GM18951 (cell line): ENCODE measurements at regions not wholly inside any gene's neighbourhood (a gene's known extent, or its start where the extent isn't known, plus 50 kb on each side); places are given as distances from the start of the nearest gene placed in this dataset.

Experiments used
- POLR2A ChIP-seq: IDR thresholded peaks from 4 replicates; pipeline ENCODE4 v1.6.1; 2011; ENCODE audit warnings: mild to moderate bottlenecking; ENCODE audit not compliant: insufficient read length, insufficient read depth; ENCODE audit errors: extremely low read depth
- in situ Hi-C: fragments of 300-500 bp; cut with MboI; formaldehyde crosslinking; loops from one replicate; pipeline ENCODE4 v1.12.0; 2022; ENCODE audit warnings: low sequenced_read_pairs, mixed read lengths, inconsistent platforms; ENCODE audit not compliant: unreplicated experiment

DNA sequence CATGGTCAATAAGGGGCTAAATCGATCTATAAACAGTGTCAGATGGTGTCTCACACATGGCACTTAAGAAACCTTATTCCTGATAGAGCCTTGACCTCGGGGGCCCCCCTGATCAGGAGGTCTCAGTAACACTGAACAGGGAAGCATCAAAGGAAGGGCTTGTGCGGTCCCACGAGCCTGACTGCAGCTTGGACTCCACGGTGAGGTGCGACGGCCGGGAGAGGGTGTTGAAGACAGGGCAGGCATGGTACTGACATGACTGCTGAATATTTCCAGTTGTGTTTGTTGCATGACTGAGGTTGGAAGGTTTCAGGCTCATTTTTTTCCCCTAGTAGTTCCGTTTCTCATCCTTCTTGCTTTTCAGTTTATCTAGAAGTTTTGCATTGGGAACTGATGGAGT lies 107.1 kb upstream of the JAG1 start:
- TF ChIP-seq POLR2A: no peak
- in situ Hi-C loops: no loop called here

GRCh38 chr20:10781526-10781925 lies 107.7 kb upstream of the JAG1 start:
- no peak for TF ChIP-seq POLR2A
- in situ Hi-C loops: no loop called here

- TF ChIP-seq POLR2A: no peak
- in situ Hi-C loops: no loop called here
Measured at GRCh38 chr20:10783707-10784553, 110.1 kb upstream of the JAG1 start.

DNA sequence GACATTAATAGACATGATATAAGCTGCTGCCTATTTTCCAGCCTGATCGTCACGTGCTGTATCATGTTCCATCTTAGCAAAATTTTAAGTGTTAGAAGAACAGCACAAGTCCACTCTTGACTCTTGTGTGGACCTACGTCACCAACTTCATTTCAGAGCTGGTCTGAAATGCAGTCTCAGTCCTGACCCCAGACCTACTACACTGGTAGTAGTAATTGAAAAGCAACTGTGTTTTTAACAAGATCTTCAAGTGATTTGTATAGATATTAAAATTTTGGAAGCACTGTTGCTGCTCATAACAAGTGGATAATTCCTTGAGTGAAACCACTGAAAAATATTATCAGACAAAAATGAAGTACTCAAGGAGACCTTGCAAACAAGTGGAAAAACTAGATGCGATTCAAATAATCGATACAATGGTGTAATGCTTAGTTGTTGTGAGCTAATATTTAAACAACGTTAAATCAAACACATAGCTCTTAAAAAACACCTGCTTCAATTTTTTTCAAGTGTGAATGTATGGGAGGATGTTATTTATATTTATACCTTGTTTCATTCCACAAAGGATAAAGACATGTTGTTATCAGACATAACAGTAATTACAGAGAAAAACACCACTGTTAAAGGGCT lies 110.9 kb upstream of the JAG1 start:
- in situ Hi-C loops: no loop called here
- no peak for TF ChIP-seq POLR2A

GRCh38 chr20:10786678-10787077 lies 112.9 kb upstream of the JAG1 start:
- no peak for TF ChIP-seq POLR2A
- in situ Hi-C loops: no loop called here

DNA sequence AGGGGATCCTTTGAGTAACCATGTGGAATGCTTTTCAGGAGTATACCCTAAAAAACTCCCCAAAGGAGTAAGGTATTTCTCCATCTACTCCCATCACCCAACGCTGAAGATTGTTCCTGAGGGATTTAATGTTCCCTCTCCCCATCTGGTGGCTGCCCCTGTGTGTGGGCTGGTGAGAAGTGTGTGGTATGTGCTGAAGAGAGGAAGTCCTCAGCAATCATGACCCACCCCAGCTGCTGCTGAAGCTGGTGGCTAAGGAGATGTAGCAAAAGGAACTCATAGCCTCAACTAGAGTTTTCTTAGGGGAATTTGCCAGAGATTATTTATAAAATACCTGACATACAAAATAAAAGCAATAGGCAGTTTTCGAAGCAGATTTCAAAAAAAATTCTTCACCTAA lies 114.3 kb upstream of the JAG1 start:
- in situ Hi-C loops: no loop called here
- TF ChIP-seq POLR2A: no peak

GRCh38 chr20:10788877-10789276 lies 115.1 kb upstream of the JAG1 start:
- in situ Hi-C loops: no loop called here
- TF ChIP-seq POLR2A: no peak

GRCh38 chr20:10789386-10789785 lies 115.6 kb upstream of the JAG1 start:
- in situ Hi-C loops: no loop called here
- no peak for TF ChIP-seq POLR2A

DNA sequence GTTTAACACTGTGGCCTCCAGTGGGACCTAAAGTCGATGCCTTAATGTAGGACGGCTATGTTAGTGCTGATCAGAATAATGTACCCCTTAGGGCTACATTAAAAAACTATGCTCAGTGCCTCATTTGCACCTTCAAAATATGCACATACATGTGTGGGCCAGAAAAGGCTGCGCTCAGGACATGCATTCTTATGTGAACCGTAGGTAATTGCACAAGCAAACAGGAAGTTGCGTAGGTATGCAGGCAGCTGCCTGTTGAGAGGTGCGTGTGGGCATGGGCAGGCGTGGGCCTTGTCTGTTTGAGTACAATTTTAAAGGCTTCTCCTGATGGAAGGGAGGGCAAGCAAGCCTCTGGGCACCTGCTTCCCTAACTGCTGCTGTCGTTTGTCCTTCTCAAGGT lies 116.2 kb upstream of the JAG1 start:
- in situ Hi-C loops: no loop called here
- TF ChIP-seq POLR2A: no peak

DNA sequence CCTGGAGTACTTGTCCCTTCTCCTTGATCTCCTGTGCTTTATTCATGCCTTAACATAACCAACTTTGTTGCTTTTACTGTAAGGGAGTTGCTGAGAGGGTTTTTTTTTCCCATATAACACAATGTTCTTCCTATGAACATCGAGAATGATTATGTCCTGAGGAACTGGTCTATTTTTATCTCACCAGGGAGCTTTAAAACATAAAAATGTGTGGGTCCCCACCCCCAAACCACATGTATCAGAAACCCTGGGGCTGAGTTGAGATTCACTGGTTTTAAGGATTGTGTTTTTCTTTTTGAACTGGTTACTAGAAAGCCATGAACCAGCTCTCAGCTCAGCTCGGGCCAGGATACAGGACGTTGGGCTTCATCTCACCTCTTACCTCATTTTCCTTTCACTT lies 118.5 kb upstream of the JAG1 start:
- in situ Hi-C loops: no loop called here
- no peak for TF ChIP-seq POLR2A

DNA sequence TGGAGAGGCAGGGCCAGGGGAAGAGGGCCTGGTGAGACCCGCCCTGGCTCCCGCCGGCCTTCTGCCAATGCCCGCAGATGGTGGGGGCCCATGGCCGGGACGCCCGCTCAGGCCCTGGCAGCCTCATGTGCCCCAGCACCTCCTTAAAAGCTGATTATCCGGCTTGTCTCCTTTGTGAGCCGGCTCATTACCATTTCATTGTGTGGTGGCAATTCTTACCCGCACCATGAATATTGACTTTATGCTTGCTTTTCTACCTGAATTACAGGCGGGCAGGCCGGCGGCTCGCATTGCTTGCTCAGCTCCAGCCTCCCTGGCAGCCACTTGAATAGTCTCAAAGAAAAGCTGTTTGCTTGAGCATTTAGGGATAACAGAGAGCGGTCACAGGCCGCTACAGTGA lies 120.0 kb upstream of the JAG1 start:
- no peak for TF ChIP-seq POLR2A
- in situ Hi-C loops: no loop called here

GRCh38 chr20:10794765-10795164 lies 121.0 kb upstream of the JAG1 start:
- in situ Hi-C loops: no loop called here
- TF ChIP-seq POLR2A: no peak

DNA sequence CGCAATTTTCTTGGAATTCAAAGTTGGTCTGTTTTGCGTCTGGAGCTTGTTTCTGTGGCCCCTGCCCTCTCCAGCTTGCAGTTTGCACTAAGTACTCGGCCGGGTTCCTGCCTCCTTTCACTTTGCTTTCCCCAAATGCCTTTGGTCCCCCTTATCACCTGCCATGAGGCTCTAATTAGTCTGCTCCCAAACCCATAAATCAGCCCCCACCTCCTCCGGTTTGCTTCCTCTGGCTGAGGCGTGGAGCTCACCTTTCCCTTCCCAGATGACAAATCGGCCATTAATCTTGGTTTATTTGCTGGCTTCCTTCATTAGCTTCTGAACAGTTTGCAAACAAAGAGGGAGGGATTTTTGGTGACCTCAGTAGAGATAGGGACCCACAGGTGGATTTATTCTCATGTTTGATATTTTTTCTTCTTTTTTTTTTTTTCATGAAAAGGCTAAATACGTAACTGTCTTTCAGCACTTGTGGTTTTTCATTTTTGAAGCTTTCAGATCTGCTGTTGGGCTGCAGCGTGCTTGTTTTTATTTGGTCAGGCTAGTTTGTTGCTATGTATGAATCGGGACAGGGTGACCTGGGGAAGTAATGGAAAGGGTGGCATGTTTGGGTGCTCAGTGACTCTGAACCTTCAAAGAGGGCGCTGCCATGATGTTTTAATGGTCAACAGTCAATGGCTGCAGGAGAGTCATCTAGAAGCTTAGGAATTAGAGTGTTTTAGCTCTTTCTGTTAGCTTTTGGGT lies 121.7 kb upstream of the JAG1 start:
- TF ChIP-seq POLR2A: no peak
- in situ Hi-C loops: no loop called here
